Osteoblast (primary cell): ENCODE measurements at regions not wholly inside any gene's neighbourhood (a gene's known extent, or its start where the extent isn't known, plus 50 kb on each side); places are given as distances from the start of the nearest gene placed in this dataset.
A peak's percentile ranks its signal among the peaks of the same experiment; 100 is the strongest.

Experiments used
- DNase-seq: peaks from one replicate; pipeline ENCODE4 v3.0.0; 2011; ENCODE audit warnings: low spot score, mixed read lengths; ENCODE audit not compliant: insufficient read length; ENCODE audit errors: missing footprints
- H2AFZ ChIP-seq: 2 replicates; pipeline ENCODE4 v1.6.0; 2011; ENCODE audit warnings: mild to moderate bottlenecking, low read length
- H3K27ac ChIP-seq: 2 replicates; pipeline ENCODE4 v1.5.1; 2011; ENCODE audit warnings: mild to moderate bottlenecking, low read depth, low read length, moderate library complexity
- H3K27me3 ChIP-seq: 2 replicates; pipeline ENCODE4 v1.6.0; 2012; ENCODE audit warnings: mild to moderate bottlenecking, control low read depth, inconsistent platforms, low read length, moderate library complexity; ENCODE audit not compliant: insufficient read depth
- H3K36me3 ChIP-seq: 2 replicates; pipeline ENCODE4 v1.5.1; 2011; ENCODE audit warnings: mild to moderate bottlenecking, low read length, control low read depth, moderate library complexity; ENCODE audit not compliant: insufficient read depth
- H3K4me1 ChIP-seq: 2 replicates; pipeline ENCODE4 v1.5.1; 2011; ENCODE audit warnings: mild to moderate bottlenecking, low read length, control low read depth, moderate library complexity; ENCODE audit not compliant: insufficient read depth
- H3K4me2 ChIP-seq: 2 replicates; pipeline ENCODE4 v1.6.0; 2011; ENCODE audit warnings: mild to moderate bottlenecking, low read length; ENCODE audit not compliant: insufficient read depth
- H3K4me3 ChIP-seq: fragments of 200-600 bp; sonication (generic); 3 replicates; pipeline ENCODE4 v1.5.1; 2012; ENCODE audit warnings: mild to moderate bottlenecking, low read length, inconsistent platforms; ENCODE audit not compliant: insufficient read depth
- H3K79me2 ChIP-seq: 2 replicates; pipeline ENCODE4 v1.6.0; 2012; ENCODE audit warnings: mild to moderate bottlenecking, low read length, control low read depth, inconsistent platforms; ENCODE audit not compliant: insufficient read depth
- H3K9me3 ChIP-seq: 2 replicates; pipeline ENCODE4 v1.5.1; 2011; ENCODE audit warnings: low read depth, low read length, control low read depth
- H4K20me1 ChIP-seq: 2 replicates; pipeline ENCODE4 v1.6.0; 2012; ENCODE audit warnings: mild to moderate bottlenecking, low read length, control low read depth; ENCODE audit not compliant: insufficient read depth
- TF ChIP-seq, protein P1 (sequence below): IDR thresholded peaks from 2 replicates; pipeline ENCODE4 v1.5.1; 2011; ENCODE audit warnings: mild to moderate bottlenecking, low read depth, low read length, moderate library complexity; ENCODE audit errors: extremely low read depth

DNA sequence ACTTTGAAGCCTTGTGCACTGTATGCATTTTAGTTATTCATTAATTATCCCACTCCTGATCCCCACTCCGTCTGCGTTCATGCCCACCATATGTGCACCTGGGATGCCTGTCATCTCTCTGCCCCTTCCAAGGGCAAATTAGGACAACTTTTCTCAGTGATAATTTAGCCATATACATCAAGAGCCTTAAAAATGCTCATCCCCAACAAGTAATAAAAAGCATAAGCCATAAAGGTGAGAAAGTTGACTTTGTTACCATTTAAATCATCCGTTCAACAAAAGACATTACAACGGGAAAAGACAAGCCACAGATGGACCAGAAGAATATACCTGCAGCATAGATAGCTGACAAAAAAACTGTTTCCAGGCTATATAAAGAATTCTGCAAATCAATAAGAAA, 131.4 kb upstream of the LINGO1 start:
- no peaks in the 10 kb centered on the region for H3K9me3 ChIP-seq
- H2AFZ ChIP-seq: no peak overlapping the region
- H3K4me3 ChIP-seq: no peak overlapping the region
- peaks cover 27% of the 10 kb centered on the region for H3K27me3 ChIP-seq
- no peak overlapping the region for H3K27ac ChIP-seq
- no peaks in the 10 kb centered on the region for H3K79me2 ChIP-seq
- TF ChIP-seq, protein P1, sequence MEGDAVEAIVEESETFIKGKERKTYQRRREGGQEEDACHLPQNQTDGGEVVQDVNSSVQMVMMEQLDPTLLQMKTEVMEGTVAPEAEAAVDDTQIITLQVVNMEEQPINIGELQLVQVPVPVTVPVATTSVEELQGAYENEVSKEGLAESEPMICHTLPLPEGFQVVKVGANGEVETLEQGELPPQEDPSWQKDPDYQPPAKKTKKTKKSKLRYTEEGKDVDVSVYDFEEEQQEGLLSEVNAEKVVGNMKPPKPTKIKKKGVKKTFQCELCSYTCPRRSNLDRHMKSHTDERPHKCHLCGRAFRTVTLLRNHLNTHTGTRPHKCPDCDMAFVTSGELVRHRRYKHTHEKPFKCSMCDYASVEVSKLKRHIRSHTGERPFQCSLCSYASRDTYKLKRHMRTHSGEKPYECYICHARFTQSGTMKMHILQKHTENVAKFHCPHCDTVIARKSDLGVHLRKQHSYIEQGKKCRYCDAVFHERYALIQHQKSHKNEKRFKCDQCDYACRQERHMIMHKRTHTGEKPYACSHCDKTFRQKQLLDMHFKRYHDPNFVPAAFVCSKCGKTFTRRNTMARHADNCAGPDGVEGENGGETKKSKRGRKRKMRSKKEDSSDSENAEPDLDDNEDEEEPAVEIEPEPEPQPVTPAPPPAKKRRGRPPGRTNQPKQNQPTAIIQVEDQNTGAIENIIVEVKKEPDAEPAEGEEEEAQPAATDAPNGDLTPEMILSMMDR: no peak
- peaks cover 7% of the 10 kb centered on the region for H3K4me1 ChIP-seq
- no peaks in the 10 kb centered on the region for H4K20me1 ChIP-seq
- no peaks in the 10 kb centered on the region for H3K36me3 ChIP-seq
- H3K4me2 ChIP-seq: no peak overlapping the region
- no peak for DNase-seq

DNA sequence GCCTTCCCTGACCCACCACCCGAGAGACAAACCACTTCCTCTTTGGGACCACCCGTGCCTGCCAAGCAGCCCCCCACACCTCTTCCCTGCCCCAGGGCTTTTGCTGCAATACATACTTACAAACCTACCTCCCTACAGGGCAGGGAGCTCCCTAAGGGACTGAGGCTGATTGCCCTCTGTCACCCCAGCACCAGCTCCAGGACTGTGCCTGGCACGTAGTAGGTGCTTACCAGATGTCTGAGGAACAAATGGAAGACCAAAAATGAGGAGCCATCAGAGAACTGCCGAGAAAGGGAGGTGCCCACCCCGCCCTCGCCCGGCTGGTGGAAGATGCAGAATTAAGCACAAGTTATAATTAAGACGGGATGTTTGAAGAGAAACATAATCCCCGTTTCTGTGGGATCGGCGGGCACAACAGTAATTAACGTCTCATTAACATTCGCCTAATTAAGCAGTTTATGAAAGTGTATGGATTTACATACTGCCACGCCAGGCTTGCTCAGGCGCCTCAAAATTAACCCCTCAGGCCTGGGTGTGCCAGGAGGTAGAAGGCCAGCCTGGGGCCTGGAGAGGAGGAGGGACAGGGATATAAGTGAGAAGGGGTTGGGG, 130.1 kb upstream of the LINGO1 start:
- TF ChIP-seq, protein P1: no peak
- no peak overlapping the region for H2AFZ ChIP-seq
- H3K9me3 ChIP-seq: no peaks in the 10 kb centered on the region
- H3K27me3 ChIP-seq: peaks cover 25% of the 10 kb centered on the region
- H3K79me2 ChIP-seq: no peaks in the 10 kb centered on the region
- no peak overlapping the region for H3K4me2 ChIP-seq
- H3K4me3 ChIP-seq: no peak overlapping the region
- no peaks in the 10 kb centered on the region for H3K36me3 ChIP-seq
- H3K27ac ChIP-seq: no peak overlapping the region
- peaks cover 7% of the 10 kb centered on the region for H3K4me1 ChIP-seq
- H4K20me1 ChIP-seq: no peaks in the 10 kb centered on the region
- peak; percentile 37 for DNase-seq

DNA sequence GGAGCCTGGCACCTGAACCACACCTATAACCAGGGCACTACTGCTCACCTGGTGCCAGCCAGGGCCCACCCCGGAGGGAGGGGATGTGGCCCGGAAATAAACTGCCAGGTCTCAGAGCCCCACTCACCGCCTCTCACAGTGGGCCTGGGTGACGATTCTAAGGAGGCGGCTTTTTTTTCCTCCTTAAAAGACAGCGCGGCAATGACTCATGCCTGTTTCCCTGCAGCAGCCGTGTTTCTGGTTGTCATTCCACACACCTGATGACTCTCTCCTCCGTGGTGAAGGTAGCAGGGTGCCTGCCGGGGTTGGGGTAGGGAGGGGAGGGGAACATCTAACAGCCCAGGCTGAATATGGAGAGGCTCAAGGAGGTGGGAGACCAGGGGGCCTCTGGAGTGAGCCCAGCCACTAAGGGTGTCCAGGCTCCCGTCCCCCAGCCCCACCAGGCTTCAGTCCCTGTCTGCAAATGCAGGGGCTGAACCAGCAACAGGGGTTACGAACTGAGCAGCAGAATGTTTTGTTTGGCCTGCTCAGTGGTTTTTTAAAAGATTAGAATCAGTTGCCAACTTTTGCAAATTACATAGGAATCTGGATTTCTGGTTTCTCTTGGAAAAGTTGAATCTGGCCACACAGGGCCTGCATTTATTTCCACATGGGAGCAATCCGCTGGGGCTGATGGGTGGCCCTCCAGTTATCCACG, 127.3 kb upstream of the LINGO1 start:
- Histone ChIP-seq H3K4me1 (peaks cover 7% of the 10 kb centered on the region), H3K27me3 (peaks cover 17% of the 10 kb centered on the region)

DNA sequence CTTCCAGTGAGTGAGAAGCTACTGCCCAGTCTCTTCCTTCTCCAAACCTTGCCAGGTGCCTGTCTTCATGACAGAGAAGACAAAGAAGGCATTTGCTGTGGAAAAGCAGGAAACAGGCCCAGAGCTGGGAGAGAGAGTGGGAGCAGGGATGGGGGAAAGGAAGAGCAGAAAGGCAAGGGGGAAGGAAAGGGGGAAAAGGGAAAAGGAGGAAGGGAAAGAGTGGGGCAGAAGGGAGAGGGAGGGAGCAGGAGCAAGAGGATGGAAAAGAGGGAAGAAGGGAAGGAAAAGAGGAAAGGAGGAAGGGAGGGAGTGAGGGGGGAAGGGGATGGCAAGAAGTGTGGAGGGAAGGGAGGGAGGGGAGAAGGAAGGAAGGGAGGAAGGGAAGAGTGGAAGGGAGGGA, 121.2 kb upstream of the LINGO1 start:
- TF ChIP-seq, protein P1: no peak
- H3K27me3 ChIP-seq: no peaks in the 10 kb centered on the region
- no peak overlapping the region for H3K4me3 ChIP-seq
- no peak overlapping the region for H2AFZ ChIP-seq
- no peaks in the 10 kb centered on the region for H4K20me1 ChIP-seq
- no peak for DNase-seq
- no peaks in the 10 kb centered on the region for H3K4me1 ChIP-seq
- no peak overlapping the region for H3K27ac ChIP-seq
- H3K36me3 ChIP-seq: no peaks in the 10 kb centered on the region
- no peaks in the 10 kb centered on the region for H3K9me3 ChIP-seq
- H3K79me2 ChIP-seq: no peaks in the 10 kb centered on the region
- H3K4me2 ChIP-seq: no peak overlapping the region

More for the DNA sequence above, 127.3 kb upstream of the LINGO1 start:
- TF ChIP-seq, protein P1: no peak
- peak; percentile 84 for DNase-seq
- Histone ChIP-seq H3K4me2 (no peak overlapping the region), H2AFZ (no peak overlapping the region), H3K9me3 (no peaks in the 10 kb centered on the region), H3K27ac (no peak overlapping the region), H3K79me2 (no peaks in the 10 kb centered on the region), H3K36me3 (no peaks in the 10 kb centered on the region), H4K20me1 (no peaks in the 10 kb centered on the region), H3K4me3 (no peak overlapping the region)
